HEK293 (cell line): ENCODE measurements at regions not wholly inside any gene's neighbourhood (a gene's known extent, or its start where the extent isn't known, plus 50 kb on each side); places are given as distances from the start of the nearest gene placed in this dataset.

ENCODE experiments used
- CTCF ChIA-PET: fragments of 350-600 bp; formaldehyde crosslinking; extraction: SDS; loops from one replicate; lab custom pipeline; 2021; ENCODE audit warnings: antibody characterized with exemption; lab: Yijun Ruan, JAX
- POLR2A ChIA-PET: fragments of 300-600 bp; formaldehyde crosslinking; extraction: SDS; loops from one replicate; lab custom pipeline; 2020; ENCODE audit warnings: antibody characterized with exemption, inconsistent platforms; lab: Yijun Ruan, JAX
- H3K27ac ChIP-seq: fragments of 200-500 bp; sonication (Bioruptor generic); 2 replicates; pipeline ENCODE4 v1.5.1; 2014; ENCODE audit warnings: low read depth, low read length, control low read depth, inconsistent platforms; ENCODE audit errors: extremely low read depth
- H3K36me3 ChIP-seq, 2 experiments: fragments of 200-500 bp in 1 of 2; sonication (Bioruptor generic) in 1 of 2; 1 replicate in 1 of 2; 2 replicates in 1 of 2; pipeline ENCODE4 v1.5.1; 2014 to 2017; ENCODE audit warnings: inconsistent platforms in 2 of 2, low read length in 2 of 2; ENCODE audit not compliant: control insufficient read depth in 2 of 2, insufficient read depth in 1 of 2
- H3K4me1 ChIP-seq: fragments of 200-500 bp; sonication (Bioruptor generic); 2 replicates; pipeline ENCODE4 v1.5.1; 2014; ENCODE audit warnings: mild to moderate bottlenecking, low read length, inconsistent platforms; ENCODE audit not compliant: control insufficient read depth, insufficient read depth
- H3K4me3 ChIP-seq: 2 replicates; pipeline ENCODE4 v1.5.1; 2011; ENCODE audit warnings: low read depth, mild to moderate bottlenecking, control low read depth, low read length, moderate library complexity
- H3K9me3 ChIP-seq: fragments of 200-500 bp; sonication (Bioruptor generic); 2 replicates; pipeline ENCODE4 v1.5.1; 2014; ENCODE audit warnings: low read depth, low read length, inconsistent platforms; ENCODE audit not compliant: control insufficient read depth, insufficient read depth
- EGR2 ChIP-seq: fragments of 450-650 bp; formaldehyde crosslinking; IDR thresholded peaks from 2 replicates; pipeline ENCODE4 v1.5.1; 2016; ENCODE audit warnings: low read depth, missing biosample characterization, missing genetic modification characterization
- SALL2 ChIP-seq: fragments of 450-650 bp; formaldehyde crosslinking; IDR thresholded peaks from 2 replicates; pipeline ENCODE4 v1.5.0; 2017; ENCODE audit warnings: missing biosample characterization, mild to moderate bottlenecking, missing genetic modification characterization, borderline replicate concordance
- SP7 ChIP-seq: fragments of 450-650 bp; formaldehyde crosslinking; IDR thresholded peaks from 2 replicates; pipeline ENCODE4 v1.5.1; 2016; ENCODE audit warnings: missing biosample characterization, missing genetic modification characterization
- ZBTB21 ChIP-seq: fragments of 450-650 bp; formaldehyde crosslinking; IDR thresholded peaks from 2 replicates; pipeline ENCODE4 v1.5.1; 2017; ENCODE audit warnings: missing biosample characterization, missing genetic modification characterization
- ZBTB48 ChIP-seq: fragments of 450-650 bp; formaldehyde crosslinking; IDR thresholded peaks from 2 replicates; pipeline ENCODE4 v1.5.1; 2016; ENCODE audit warnings: missing biosample characterization, missing genetic modification characterization
- ZBTB7A ChIP-seq: fragments of 450-650 bp; formaldehyde crosslinking; IDR thresholded peaks from 2 replicates; pipeline ENCODE4 v1.5.1; 2016; ENCODE audit warnings: low read depth, missing biosample characterization, missing genetic modification characterization
- ZNF157 ChIP-seq: fragments of 450-650 bp; formaldehyde crosslinking; IDR thresholded peaks from 2 replicates; pipeline ENCODE4 v1.5.1; 2016; ENCODE audit warnings: missing biosample characterization, missing genetic modification characterization
- ZNF37A ChIP-seq: fragments of 450-650 bp; IDR thresholded peaks from 2 replicates; pipeline ENCODE4 v1.5.1; 2018; ENCODE audit warnings: missing biosample characterization, missing genetic modification characterization
- ZNF404 ChIP-seq: fragments of 450-650 bp; formaldehyde crosslinking; IDR thresholded peaks from 2 replicates; pipeline ENCODE4 v1.5.1; 2017; ENCODE audit warnings: missing biosample characterization, missing genetic modification characterization
- ZNF501 ChIP-seq: fragments of 450-650 bp; formaldehyde crosslinking; IDR thresholded peaks from 2 replicates; pipeline ENCODE4 v1.5.1; 2016; ENCODE audit warnings: missing biosample characterization, missing genetic modification characterization
- ZNF555 ChIP-seq: fragments of 450-650 bp; formaldehyde crosslinking; conservative IDR thresholded peaks from 2 replicates; pipeline ENCODE4 v1.5.1; 2017; ENCODE audit warnings: missing biosample characterization, mild to moderate bottlenecking, missing genetic modification characterization, inconsistent platforms
- ZNF623 ChIP-seq: fragments of 450-650 bp; formaldehyde crosslinking; IDR thresholded peaks from 2 replicates; pipeline ENCODE4 v1.5.1; 2016; ENCODE audit warnings: missing biosample characterization, missing genetic modification characterization
- ZNF837 ChIP-seq: fragments of 450-650 bp; formaldehyde crosslinking; IDR thresholded peaks from 2 replicates; pipeline ENCODE4 v1.5.1; 2016; ENCODE audit warnings: missing biosample characterization, missing genetic modification characterization
- TF ChIP-seq, protein P1 (sequence below): fragments of 450-650 bp; formaldehyde crosslinking; IDR thresholded peaks from 2 replicates; pipeline ENCODE4 v1.5.1; 2016; ENCODE audit warnings: missing biosample characterization, missing genetic modification characterization, borderline replicate concordance
- TF ChIP-seq, protein P2 (sequence below): fragments of 450-650 bp; formaldehyde crosslinking; optimal IDR thresholded peaks from 2 replicates; pipeline ENCODE3; 2016; ENCODE audit warnings: missing biosample characterization, mild to moderate bottlenecking, missing genetic modification characterization
- TF ChIP-seq, protein P3 (sequence below): fragments of 450-650 bp; formaldehyde crosslinking; IDR thresholded peaks from 2 replicates; pipeline ENCODE4 v1.5.1; 2016; ENCODE audit warnings: missing biosample characterization, missing genetic modification characterization, low read depth

GRCh38 chr4:34269613-34270012 is 1974.7 kb downstream of the ARAP2 start:
- no peaks in the 10 kb centered on the region for H3K36me3 ChIP-seq
- POLR2A ChIA-PET, result no interaction called here
- no peak overlapping the region for H3K4me3 ChIP-seq
- H3K4me1 ChIP-seq, result no peaks in the 10 kb centered on the region
- no peaks in the 10 kb centered on the region for H3K9me3 ChIP-seq
- H3K27ac ChIP-seq, result no peak overlapping the region
- TF ChIP-seq, protein P1, sequence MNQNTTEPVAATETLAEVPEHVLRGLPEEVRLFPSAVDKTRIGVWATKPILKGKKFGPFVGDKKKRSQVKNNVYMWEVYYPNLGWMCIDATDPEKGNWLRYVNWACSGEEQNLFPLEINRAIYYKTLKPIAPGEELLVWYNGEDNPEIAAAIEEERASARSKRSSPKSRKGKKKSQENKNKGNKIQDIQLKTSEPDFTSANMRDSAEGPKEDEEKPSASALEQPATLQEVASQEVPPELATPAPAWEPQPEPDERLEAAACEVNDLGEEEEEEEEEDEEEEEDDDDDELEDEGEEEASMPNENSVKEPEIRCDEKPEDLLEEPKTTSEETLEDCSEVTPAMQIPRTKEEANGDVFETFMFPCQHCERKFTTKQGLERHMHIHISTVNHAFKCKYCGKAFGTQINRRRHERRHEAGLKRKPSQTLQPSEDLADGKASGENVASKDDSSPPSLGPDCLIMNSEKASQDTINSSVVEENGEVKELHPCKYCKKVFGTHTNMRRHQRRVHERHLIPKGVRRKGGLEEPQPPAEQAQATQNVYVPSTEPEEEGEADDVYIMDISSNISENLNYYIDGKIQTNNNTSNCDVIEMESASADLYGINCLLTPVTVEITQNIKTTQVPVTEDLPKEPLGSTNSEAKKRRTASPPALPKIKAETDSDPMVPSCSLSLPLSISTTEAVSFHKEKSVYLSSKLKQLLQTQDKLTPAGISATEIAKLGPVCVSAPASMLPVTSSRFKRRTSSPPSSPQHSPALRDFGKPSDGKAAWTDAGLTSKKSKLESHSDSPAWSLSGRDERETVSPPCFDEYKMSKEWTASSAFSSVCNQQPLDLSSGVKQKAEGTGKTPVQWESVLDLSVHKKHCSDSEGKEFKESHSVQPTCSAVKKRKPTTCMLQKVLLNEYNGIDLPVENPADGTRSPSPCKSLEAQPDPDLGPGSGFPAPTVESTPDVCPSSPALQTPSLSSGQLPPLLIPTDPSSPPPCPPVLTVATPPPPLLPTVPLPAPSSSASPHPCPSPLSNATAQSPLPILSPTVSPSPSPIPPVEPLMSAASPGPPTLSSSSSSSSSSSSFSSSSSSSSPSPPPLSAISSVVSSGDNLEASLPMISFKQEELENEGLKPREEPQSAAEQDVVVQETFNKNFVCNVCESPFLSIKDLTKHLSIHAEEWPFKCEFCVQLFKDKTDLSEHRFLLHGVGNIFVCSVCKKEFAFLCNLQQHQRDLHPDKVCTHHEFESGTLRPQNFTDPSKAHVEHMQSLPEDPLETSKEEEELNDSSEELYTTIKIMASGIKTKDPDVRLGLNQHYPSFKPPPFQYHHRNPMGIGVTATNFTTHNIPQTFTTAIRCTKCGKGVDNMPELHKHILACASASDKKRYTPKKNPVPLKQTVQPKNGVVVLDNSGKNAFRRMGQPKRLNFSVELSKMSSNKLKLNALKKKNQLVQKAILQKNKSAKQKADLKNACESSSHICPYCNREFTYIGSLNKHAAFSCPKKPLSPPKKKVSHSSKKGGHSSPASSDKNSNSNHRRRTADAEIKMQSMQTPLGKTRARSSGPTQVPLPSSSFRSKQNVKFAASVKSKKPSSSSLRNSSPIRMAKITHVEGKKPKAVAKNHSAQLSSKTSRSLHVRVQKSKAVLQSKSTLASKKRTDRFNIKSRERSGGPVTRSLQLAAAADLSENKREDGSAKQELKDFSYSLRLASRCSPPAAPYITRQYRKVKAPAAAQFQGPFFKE (tag by site-specific recombination), result no peak
- no peak for TF ChIP-seq ZNF37A (tag by site-specific recombination)
- TF ChIP-seq, all 188 proteins: peak for 0
- CTCF ChIA-PET, result no interaction called here

- no peak overlapping the region for H3K27ac ChIP-seq
- ChIA-PET CTCF (interaction anchor here (0.8 kb wide), 1 partner anchor 9 kb away, joined by 3 read pairs; no protein-coding TSS in a partner anchor), POLR2A (no interaction called here)
- no peak for TF ChIP-seq ZNF837 (tag by site-specific recombination)
- TF ChIP-seq ZNF623, result no peak
- TF ChIP-seq ZBTB21 (tag by site-specific recombination), result no peak
- H3K9me3 ChIP-seq, result no peaks in the 10 kb centered on the region
- H3K36me3 ChIP-seq, result no peaks in the 10 kb centered on the region
- H3K4me3 ChIP-seq, result no peak overlapping the region
- H3K4me1 ChIP-seq, result no peaks in the 10 kb centered on the region
These were observed 1972.6 kb downstream of the ARAP2 start for GRCh38 chr4:34271479-34272355.

DNA sequence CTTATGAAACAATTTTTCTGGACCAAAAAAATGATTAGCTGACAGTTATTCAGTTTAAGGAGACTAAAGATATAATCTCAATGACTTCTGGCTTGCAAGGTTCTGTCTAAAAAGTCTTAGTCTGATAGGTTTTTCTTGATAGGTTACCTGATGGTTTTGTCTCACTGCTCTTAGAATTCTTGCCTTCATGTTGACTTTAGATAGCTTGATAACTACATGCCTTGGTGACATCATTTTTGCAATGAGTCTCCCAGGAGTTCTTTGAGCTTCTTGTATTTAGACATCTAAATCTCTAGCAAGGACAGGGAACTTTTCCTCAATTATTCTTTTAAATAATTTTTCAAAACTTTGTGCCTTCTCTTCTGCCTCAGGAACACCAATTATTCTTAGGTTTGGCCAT is 1965.3 kb downstream of the ARAP2 start:
- POLR2A ChIA-PET, result no interaction called here
- TF ChIP-seq ZBTB48 (tag by site-specific recombination) (no peak), ZNF157 (no peak), ZNF555 (no peak), ZNF623 (no peak), SP7 (tag by site-specific recombination) (no peak), ZNF501 (tag by site-specific recombination) (no peak), ZNF404 (tag by site-specific recombination) (no peak), SALL2 (tag by site-specific recombination) (no peak), EGR2 (tag by site-specific recombination) (no peak), ZBTB7A (tag by site-specific recombination) (no peak)
- TF ChIP-seq, protein P2, sequence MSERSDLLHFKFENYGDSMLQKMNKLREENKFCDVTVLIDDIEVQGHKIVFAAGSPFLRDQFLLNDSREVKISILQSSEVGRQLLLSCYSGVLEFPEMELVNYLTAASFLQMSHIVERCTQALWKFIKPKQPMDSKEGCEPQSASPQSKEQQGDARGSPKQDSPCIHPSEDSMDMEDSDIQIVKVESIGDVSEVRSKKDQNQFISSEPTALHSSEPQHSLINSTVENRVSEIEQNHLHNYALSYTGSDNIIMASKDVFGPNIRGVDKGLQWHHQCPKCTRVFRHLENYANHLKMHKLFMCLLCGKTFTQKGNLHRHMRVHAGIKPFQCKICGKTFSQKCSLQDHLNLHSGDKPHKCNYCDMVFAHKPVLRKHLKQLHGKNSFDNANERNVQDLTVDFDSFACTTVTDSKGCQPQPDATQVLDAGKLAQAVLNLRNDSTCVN (tag by site-specific recombination), result no peak
- TF ChIP-seq, protein P3, sequence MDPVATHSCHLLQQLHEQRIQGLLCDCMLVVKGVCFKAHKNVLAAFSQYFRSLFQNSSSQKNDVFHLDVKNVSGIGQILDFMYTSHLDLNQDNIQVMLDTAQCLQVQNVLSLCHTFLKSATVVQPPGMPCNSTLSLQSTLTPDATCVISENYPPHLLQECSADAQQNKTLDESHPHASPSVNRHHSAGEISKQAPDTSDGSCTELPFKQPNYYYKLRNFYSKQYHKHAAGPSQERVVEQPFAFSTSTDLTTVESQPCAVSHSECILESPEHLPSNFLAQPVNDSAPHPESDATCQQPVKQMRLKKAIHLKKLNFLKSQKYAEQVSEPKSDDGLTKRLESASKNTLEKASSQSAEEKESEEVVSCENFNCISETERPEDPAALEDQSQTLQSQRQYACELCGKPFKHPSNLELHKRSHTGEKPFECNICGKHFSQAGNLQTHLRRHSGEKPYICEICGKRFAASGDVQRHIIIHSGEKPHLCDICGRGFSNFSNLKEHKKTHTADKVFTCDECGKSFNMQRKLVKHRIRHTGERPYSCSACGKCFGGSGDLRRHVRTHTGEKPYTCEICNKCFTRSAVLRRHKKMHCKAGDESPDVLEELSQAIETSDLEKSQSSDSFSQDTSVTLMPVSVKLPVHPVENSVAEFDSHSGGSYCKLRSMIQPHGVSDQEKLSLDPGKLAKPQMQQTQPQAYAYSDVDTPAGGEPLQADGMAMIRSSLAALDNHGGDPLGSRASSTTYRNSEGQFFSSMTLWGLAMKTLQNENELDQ, result no peak
- H3K36me3 ChIP-seq, result no peaks in the 10 kb centered on the region
- no peak overlapping the region for H3K27ac ChIP-seq
- H3K4me1 ChIP-seq, result no peaks in the 10 kb centered on the region
- no peak overlapping the region for H3K4me3 ChIP-seq
- H3K9me3 ChIP-seq, result no peaks in the 10 kb centered on the region
- CTCF ChIA-PET, result interaction anchor here (0.7 kb wide), 1 partner anchor 100 kb away, joined by 5 read pairs; no protein-coding TSS in a partner anchor
